GM18951 (cell line): ENCODE measurements at regions not wholly inside any gene's neighbourhood (a gene's known extent, or its start where the extent isn't known, plus 50 kb on each side); places are given as distances from the start of the nearest gene placed in this dataset.

Experiments used
- POLR2A ChIP-seq: IDR thresholded peaks from 4 replicates; pipeline ENCODE4 v1.6.1; 2011; ENCODE audit warnings: mild to moderate bottlenecking; ENCODE audit not compliant: insufficient read length, insufficient read depth; ENCODE audit errors: extremely low read depth
- in situ Hi-C: fragments of 300-500 bp; cut with MboI; formaldehyde crosslinking; loops from one replicate; pipeline ENCODE4 v1.12.0; 2022; ENCODE audit warnings: low sequenced_read_pairs, mixed read lengths, inconsistent platforms; ENCODE audit not compliant: unreplicated experiment

DNA sequence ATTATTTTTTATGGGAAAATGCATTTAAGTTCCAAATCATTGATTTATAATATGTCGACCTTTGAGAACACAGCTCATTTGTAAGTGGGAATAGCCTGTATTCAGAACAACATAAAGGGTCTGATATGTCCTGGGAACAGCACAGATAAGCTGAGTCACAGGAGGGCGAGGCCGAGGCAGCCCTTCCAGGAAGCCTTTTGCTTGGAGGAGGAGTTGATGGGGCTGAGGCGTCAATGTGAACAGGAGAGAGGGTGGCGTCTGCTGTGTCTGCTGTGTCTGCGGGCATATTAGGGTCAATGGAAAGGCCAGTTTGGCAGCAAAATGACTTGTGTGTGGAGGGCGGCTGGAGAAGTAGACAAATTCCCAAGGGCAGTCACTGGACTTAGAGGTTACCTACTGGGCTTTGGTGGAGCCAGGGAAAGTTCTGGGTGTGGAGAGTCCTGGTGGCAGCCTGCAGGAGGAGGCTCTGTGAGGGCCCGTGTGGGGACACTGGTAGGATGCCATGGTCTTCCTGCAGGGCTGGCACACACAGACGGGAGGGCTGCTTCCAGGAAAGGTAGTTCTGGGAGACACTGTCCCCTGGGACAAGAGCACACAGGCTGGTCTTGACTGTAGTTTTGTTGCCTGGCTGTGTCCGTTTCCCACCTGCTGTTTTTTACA lies 128.1 kb downstream of the GLI2 start:
- in situ Hi-C loops: no loop called here
- no peak for TF ChIP-seq POLR2A

DNA sequence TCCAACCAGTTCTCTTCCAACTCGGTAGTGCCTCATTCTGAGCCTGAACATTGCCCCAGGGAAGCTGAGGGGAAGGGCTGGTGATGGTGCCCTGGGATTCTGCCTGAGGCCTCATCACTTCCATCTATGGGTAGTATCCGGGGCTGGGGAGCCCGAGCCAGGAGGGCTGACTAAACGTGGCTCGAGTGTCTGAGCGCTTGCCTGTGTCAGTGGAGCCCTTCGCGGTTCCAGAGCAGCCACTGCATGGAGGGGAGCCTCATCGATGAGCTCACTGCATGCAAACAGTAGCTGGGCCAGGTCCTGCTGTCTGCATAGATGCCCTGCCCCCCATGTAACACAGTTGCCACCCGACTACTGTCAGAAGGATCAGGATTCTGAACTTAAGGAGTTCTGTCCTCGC lies 129.3 kb downstream of the GLI2 start:
- TF ChIP-seq POLR2A: no peak
- in situ Hi-C loops: no loop called here

DNA sequence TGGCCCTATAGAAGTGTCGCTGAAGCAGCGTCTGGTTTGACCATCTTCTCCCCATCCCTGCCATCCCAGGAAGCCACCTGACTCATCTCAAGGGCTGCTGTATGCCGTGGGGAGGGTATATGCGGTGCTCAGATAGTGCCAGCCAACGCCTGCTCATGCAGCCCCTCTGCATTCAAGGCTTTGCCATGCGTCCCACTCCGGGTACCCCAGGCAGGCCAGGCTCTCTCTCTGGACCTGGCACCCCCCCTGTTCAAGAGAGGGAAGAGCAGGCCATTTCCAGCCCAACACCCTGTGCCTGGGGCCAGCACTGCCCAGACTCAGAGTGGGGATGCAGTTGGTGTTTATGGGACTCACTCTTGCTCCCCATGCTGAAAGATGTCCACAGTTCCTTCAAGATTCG lies 130.0 kb downstream of the GLI2 start:
- no peak for TF ChIP-seq POLR2A
- in situ Hi-C loops: no loop called here

DNA sequence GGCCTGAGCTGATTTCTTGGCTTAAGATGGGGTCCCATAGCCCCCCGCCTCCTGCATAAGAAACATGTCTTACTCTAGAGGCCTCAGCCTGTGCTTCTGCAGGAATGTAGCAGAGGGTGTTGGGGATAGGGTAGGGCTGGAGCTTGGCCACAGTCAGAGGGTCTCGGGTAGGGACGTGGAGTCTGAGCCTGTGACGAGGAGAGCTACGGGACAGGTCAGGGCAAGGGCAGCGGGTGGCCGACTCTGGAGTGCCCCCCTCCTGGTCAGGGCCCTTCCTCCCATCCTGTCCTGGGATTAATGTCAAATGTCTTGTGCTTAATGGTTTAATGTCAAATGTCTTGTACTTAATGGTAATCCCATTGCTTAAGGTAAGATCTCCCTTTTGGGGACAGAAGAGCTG lies 130.4 kb downstream of the GLI2 start:
- in situ Hi-C loops: no loop called here
- no peak for TF ChIP-seq POLR2A

DNA sequence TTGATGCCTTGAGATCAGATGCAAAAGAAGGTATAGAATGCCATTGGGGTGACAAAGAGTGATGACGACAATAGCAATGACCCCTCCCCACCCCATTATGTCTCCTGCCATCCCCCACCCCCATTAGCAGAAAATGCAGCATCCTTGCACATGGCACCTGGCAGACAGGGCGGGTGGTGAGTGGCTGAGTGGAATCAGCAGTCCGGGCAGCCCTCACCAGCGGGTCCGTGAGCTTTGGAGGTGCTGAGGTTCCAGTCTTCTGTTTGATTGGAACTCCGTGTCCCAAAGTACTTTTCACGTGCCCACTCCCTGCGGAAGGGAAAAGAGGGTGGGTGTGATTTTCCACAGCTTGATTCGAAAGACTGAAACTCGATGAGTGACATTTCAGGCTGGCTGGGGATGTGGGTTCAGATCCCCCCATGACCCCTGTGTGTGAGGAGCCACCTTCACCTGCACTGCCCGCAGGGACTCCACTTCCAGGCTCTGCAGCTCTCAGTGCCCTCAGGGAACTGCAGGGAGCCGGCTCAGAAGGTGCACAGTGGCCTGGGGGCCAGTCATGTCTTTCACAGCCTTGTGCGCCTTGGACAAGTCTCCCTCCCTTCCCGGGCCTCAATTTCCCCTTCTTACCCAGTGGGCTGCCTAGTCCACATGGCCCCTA lies 130.9 kb downstream of the GLI2 start:
- no peak for TF ChIP-seq POLR2A
- in situ Hi-C loops: no loop called here

DNA sequence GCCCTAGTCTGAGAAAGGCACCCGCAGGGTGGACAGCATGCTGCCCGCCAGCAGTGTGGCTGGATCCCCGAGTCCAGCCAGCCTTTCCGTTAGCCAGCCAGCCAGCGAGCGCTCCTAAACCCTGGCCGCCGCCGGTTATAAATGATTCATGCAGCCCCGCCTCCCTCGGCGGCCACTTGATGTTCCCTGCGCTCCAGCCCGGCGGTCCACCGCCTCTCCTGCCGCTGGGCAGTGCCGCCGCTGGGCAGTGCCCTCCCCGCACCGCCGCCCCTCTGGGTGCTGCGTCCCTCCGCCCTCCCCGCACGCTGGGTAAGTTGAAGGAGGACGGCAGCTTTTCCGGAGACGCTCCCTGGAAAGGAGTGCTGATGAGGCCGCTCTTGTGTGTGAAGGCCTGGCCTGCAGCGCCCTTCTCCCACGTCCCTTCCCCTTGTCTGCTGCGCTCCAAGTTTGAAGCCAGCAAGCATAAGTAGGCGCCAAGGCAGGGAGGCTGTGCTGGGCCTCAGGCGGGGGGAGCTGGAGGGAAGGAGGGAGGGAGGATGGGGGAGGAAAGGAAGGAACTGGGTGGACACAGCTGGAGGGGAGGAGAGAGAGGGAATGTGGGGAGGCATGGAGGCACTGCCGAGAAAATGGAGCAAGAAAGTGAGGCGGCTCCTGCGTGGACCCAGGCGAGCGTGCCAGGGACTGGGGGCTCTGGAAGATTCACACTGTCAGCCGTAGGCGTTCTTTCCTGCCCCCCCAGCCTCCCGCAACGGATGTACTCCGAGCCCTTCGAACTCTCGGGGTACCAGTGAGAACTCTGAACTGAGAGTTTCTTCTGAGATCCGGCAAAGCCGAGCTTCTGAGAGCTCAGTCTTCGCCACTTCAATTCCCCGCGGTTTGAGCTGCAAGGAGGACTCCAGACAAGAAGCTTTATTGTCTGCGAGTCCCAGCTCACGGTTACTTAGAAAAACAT lies 131.9 kb downstream of the GLI2 start:
- in situ Hi-C loops: no loop called here
- no peak for TF ChIP-seq POLR2A

DNA sequence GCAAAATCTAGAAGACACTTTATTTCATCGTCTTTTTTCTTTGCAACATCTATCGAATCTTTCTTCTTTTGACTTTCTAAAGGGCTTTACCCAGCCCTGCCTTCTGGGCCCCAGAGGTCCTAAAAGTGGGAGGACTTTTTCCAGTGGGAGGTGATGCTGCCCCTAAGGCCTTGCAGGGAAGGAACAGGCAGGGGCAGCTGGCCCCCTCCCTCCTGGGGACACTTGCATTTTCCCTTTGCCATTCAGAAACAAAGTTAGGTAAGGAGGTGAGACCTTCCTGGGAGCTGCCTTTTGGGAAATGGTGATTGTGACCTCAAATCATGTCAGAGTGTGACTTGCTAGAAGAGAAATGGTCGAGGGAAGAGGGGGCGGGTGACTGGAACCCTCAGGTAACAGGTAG lies 132.7 kb downstream of the GLI2 start:
- in situ Hi-C loops: no loop called here

DNA sequence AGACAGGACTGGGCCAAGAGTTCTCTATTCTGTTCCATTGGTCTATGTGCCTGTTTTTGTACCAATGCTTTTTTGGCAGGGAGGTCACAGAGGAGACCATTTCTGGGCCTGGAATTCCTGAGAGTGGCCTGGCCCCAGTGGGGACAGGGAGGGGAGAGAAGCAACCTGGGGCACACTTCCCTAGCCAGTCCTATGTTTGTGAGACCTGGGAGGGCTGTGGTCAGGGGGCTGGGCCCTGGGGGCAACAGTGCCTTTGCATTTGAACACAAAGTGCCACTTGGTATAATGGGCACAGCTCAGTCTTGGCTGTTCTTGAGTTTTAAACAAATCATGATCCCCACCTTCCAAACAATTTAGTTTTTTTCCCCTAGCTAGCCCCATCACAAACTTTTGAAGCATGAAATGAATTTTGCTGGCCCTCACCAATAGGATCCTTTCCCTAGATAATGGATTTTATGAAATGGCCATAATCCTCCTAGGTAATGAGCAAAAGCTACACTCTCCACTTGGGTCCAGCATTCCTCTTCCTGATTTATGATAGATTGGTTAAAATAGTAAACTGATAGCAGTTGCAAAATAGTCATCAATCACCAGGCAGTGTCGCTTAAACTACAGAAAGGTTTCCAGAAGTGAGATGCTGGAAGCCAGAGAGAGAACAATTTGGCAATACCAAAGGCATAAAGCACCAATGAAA lies 133.5 kb downstream of the GLI2 start:
- TF ChIP-seq POLR2A: no peak
- in situ Hi-C loops: no loop called here

More for the DNA sequence above, 132.7 kb downstream of the GLI2 start:
- no peak for TF ChIP-seq POLR2A

DNA sequence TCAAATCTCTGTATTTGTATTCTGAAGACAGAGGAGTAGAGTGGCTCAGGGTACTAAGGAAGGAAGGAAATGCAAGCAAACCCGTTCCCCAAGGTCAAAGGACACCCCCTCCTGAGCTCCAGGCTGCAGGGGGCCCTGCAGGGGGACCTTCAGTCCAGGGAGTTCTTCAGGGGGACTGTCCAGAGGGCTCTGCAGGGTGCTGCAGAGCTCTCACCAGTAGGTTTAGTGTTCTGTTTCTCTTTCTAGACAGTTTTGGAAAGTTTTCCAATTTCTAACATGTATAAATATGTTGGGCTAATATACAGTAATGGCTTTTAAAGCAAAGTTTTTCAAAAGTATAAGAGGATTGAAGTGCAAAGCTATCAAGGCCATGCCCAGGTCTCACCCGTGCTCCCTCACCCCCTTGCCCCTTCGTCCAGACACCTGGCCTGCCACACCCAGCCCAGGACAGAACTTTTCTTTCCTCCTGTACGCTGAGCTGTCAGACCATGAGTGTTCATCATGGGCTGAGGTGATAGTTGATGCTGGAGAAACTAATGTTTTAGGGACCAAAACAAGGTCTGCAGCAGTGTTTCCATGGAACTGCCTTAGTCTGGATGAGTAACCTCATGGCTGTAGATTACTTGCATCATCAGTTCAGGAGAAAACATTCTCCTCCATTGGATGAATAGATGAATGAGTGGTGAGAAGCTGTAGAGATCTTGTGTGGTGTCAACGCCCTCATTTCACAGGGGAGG lies 134.2 kb downstream of the GLI2 start:
- no peak for TF ChIP-seq POLR2A
- in situ Hi-C loops: no loop called here

DNA sequence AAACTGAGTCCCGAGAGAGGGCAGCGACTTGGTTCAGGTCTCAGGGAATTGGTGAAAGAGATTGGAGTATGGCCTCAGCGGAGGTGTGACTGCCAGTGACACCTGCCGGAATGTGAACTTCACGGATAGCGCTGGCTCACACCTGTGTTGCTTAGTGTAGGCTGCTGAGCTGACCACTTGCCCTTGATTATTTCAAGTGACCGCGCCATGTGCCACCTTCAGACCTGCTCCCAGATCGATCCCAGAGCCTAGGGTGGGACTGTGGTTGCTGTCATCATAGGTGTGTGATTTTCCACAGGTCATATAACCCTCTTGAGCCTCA lies 134.8 kb downstream of the GLI2 start:
- in situ Hi-C loops: no loop called here
- TF ChIP-seq POLR2A: no peak

DNA sequence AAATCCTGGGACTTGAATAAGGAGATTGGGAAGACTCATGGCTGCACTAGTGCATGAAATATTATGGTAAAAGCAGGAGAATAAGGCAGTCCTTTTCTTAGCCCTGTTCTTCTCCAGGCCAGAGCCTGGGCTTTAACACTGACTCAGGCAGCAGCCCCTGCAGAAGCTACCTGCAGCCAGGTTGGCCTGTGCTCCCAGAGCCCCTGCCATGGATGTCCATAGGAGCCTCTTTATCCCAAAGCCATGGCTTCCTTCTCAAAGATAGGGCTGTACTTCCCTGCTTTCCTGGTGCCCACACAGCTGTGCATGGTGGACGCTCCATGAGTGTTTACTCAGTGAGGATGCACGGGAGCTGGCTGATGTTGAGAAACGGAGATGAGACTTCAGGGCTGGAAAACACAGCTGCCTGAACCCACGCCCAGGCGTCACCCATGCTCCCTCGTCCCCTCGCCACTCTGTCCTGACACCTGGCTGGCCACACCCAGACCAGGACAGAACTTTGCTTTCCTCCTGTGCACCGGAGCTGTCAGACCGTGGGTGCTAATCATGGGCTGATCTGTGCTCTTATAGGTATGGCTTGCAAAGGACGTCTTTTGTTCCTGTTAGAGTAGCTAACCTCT lies 135.5 kb downstream of the GLI2 start:
- no peak for TF ChIP-seq POLR2A
- in situ Hi-C loops: no loop called here
